Testis (tissue), 2 donors: ENCODE measurements at regions not wholly inside any gene's neighbourhood (a gene's known extent, or its start where the extent isn't known, plus 50 kb on each side); places are given as distances from the start of the nearest gene placed in this dataset.

ENCODE experiments used
- POLR2A ChIP-seq: fragments of 450-650 bp; IDR thresholded peaks from one replicate; pipeline ENCODE4 v1.6.1; 2017; ENCODE audit warnings: antibody characterized with exemption, mild to moderate bottlenecking, moderate library complexity
- TF ChIP-seq, protein P1 (sequence below), 3 experiments: fragments of 450-650 bp in 2 of 3; fragments of 200-600 bp in 1 of 3; sonication (generic) in 1 of 3; IDR thresholded peaks; one replicate each; pipeline ENCODE4 v1.5.1; 2016 to 2019; ENCODE audit warnings: antibody characterized with exemption in 3 of 3, mild to moderate bottlenecking in 2 of 3, moderate library complexity in 1 of 3

DNA sequence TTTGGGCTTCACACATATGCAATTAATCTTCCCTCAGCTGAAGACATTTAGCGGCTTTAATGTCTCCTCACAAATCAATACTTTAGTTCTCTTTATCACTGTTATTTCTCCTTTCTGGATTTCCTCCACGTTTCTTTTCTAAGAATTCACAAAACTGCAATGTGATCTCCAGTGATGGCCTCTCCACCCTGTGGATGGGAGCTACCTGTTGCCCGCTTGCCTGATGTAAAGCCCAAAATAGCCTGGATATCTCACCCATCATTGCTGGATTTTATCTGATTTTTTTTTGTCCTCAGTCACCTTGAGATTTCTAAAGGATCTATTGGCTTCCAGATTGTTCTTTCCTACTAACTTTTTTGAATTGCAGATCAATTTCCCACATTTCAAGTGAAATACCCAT, 129.3 kb upstream of the FAM241A start:
- TF ChIP-seq, protein P1, sequence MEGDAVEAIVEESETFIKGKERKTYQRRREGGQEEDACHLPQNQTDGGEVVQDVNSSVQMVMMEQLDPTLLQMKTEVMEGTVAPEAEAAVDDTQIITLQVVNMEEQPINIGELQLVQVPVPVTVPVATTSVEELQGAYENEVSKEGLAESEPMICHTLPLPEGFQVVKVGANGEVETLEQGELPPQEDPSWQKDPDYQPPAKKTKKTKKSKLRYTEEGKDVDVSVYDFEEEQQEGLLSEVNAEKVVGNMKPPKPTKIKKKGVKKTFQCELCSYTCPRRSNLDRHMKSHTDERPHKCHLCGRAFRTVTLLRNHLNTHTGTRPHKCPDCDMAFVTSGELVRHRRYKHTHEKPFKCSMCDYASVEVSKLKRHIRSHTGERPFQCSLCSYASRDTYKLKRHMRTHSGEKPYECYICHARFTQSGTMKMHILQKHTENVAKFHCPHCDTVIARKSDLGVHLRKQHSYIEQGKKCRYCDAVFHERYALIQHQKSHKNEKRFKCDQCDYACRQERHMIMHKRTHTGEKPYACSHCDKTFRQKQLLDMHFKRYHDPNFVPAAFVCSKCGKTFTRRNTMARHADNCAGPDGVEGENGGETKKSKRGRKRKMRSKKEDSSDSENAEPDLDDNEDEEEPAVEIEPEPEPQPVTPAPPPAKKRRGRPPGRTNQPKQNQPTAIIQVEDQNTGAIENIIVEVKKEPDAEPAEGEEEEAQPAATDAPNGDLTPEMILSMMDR (IDR thresholded peaks at IDR 0.05): no peak
- no peak for TF ChIP-seq POLR2A
